Pancreas (tissue), 10 donors: ENCODE measurements at regions not wholly inside any gene's neighbourhood (a gene's known extent, or its start where the extent isn't known, plus 50 kb on each side); places are given as distances from the start of the nearest gene placed in this dataset.
"Not testable (repeated sequence)": the region's sequence is repeated elsewhere in the genome, so short reads cannot be mapped to it uniquely, and the experiment has no call there.

Experiments
- ATAC-seq, 4 donors: fragments of 200-7000 bp; cut with Tn5 transposase; one replicate each; pipeline versions ENCODE4 v1.8.0 to v1.9.1; 2020; ENCODE audit warnings: mild to moderate bottlenecking in 4 of 4, moderate library complexity in 4 of 4
- DNase-seq, 6 donors: peaks; one replicate each; pipeline ENCODE4 v3.0.0-alpha.2; 2020
- FAIRE-seq: peaks from 2 replicates; lab custom pipeline; 2012; peaks lifted over from hg19 to GRCh38; lab: Jason Lieb, UNC
- H3K27ac ChIP-seq, 4 donors: fragments of 200-600 bp; sonication (generic); 1 replicate in 3 of 4; 2 replicates in 1 of 4; pipeline versions ENCODE4 v1.5.0 to v1.8.0; 2020
- H3K27me3 ChIP-seq, 4 donors: fragments of 200-600 bp; one replicate each; pipeline ENCODE4 v1.8.0; 2021
- H3K36me3 ChIP-seq, 3 donors: fragments of 200-600 bp; sonication (generic) in 1 of 3; one replicate each; pipeline versions ENCODE4 v1.5.0 to v1.8.0; 2020 to 2021
- H3K4me1 ChIP-seq, 3 donors: fragments of 200-600 bp; one replicate each; pipeline ENCODE4 v1.8.0; 2021
- H3K4me3 ChIP-seq, 4 donors: fragments of 200-600 bp; sonication (generic) in 2 of 4; one replicate each; pipeline versions ENCODE4 v1.5.0 to v1.8.0; 2020 to 2021
- H3K9me3 ChIP-seq, 4 donors: fragments of 200-600 bp; one replicate each; pipeline ENCODE4 v1.8.0; 2021
- WGBS, 2 donors: extraction: QIAGEN DNeasy Blood & Tissue Kit; methylation state at CpG; one replicate each; pipeline ENCODE4 v1.1.7; 2013; 5-methylcytosine and 5-hydroxymethylcytosine counted together
- intact Hi-C, 3 donors: fragments of 100-400 bp; cut with DNase I; formaldehyde crosslinking; loops; one replicate each; pipeline versions ENCODE4 v1.11.1 to v1.14.2; 2022
- TF ChIP-seq, protein P1 (sequence below), 4 donors: fragments of 200-600 bp; sonication (generic) in 3 of 4; IDR thresholded peaks; one replicate each; pipeline versions ENCODE4 v1.5.0 to v1.8.0; 2021; ENCODE audit warnings: antibody characterized with exemption in 4 of 4
- donor health status: healthy with polysubstance abuse.
- donor health status: DM: no; HTN: no; CAD: no; lungs with moderate emphysema.
- donor health status: DM: no; HTN: no; CAD: no.
- donor health status: control.
- donor health status: control.
- donor health status: Bipolar disorder and iron deficiency.
- donor health status: DM: yes; HTN: yes; CAD: no.
- donor health status: DM: no; HTN: no; CAD: no.
- donor health status: DM: no; HTN: no; CAD: no.
- donor health status: DM: yes; HTN: yes; CAD: no.

DNA sequence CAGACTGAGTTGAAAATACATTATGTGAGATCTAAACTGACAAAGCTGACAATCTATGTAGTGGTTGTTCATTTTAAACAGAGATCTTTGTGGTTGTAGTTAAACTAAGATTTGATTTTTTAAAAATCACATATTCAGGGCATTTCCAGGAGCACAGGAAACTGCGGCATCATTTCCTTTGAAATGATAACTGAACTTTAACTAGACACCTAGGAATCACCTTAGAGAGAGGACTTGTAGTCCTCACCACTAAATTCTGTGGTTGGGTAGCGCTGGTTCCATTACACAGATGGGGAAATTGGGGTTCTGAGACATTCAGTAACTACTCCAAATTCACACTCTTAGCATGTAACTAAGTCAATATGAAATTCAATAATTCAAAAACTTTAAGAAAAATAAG, 96.0 kb upstream of the TRIB2 start:
- WGBS, 2 donors: 96 to 100% methylated on average over 2 of the region's 2 CpGs
- H3K4me3 ChIP-seq: no peak overlapping the region
- FAIRE-seq (no peak), DNase-seq (no peak), ATAC-seq (no peak)
- intact Hi-C loops: no loop called here
- H3K36me3 ChIP-seq: no peaks in the 10 kb centered on the region
- H3K9me3 ChIP-seq: no peaks in the 10 kb centered on the region
- H3K27me3 ChIP-seq: no peaks in the 10 kb centered on the region
- H3K4me1 ChIP-seq: no peaks in the 10 kb centered on the region
- H3K27ac ChIP-seq: no peak overlapping the region
- TF ChIP-seq, protein P1, sequence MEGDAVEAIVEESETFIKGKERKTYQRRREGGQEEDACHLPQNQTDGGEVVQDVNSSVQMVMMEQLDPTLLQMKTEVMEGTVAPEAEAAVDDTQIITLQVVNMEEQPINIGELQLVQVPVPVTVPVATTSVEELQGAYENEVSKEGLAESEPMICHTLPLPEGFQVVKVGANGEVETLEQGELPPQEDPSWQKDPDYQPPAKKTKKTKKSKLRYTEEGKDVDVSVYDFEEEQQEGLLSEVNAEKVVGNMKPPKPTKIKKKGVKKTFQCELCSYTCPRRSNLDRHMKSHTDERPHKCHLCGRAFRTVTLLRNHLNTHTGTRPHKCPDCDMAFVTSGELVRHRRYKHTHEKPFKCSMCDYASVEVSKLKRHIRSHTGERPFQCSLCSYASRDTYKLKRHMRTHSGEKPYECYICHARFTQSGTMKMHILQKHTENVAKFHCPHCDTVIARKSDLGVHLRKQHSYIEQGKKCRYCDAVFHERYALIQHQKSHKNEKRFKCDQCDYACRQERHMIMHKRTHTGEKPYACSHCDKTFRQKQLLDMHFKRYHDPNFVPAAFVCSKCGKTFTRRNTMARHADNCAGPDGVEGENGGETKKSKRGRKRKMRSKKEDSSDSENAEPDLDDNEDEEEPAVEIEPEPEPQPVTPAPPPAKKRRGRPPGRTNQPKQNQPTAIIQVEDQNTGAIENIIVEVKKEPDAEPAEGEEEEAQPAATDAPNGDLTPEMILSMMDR (IDR thresholded peaks at IDR 0.05): no peak

DNA sequence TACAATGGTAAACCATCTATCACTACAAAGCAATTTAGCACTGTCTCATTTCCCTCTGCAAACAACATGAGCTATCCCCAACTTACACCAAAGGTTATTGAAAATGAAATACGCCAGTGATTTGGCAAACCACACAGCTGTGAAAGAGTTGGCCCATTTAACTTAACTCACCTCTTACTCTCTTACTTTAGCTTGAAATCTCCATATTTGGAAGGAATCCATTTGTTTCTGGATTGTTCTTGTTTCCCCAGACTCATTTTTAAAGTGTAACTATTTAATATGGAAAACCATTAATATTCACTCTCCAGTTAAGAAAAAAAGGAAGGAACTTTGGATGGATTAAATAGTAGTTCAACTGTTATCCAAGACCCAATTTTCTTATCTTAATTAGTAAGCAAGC, 93.7 kb upstream of the TRIB2 start:
- H3K4me1 ChIP-seq: no peaks in the 10 kb centered on the region
- 73 to 77% methylated on average over 1 of the region's 1 CpG for WGBS, 2 donors
- no peaks in the 10 kb centered on the region for H3K9me3 ChIP-seq
- FAIRE-seq: no peak
- no peak overlapping the region for H3K27ac ChIP-seq
- TF ChIP-seq, protein P1 (IDR thresholded peaks at IDR 0.05): no peak
- H3K4me3 ChIP-seq: no peak overlapping the region
- no peaks in the 10 kb centered on the region for H3K27me3 ChIP-seq
- H3K36me3 ChIP-seq: no peaks in the 10 kb centered on the region
- DNase-seq: no peak
- ATAC-seq: no peak
- intact Hi-C loops: no loop called here

DNA sequence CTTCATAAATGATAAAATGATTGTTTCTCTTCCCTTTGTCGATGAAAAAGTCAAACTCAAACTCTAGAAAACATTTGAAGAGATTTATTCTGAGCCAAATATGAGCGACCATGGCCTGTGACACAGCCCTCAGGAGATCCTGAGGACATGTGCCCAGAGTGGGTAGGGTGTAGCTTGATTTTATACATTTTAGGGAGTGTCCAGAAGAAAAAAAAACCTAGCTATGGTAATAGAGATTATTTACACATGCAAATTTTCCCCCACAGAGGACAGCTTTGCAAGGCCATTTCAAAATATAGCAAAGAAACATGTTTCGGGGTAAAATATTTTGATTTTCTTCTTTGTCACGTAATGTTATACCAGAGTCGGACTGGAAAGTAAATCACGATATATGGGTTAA, 92.4 kb upstream of the TRIB2 start:
- ATAC-seq (no peak), FAIRE-seq (no peak), DNase-seq (no peak)
- TF ChIP-seq, protein P1 (IDR thresholded peaks at IDR 0.05): no peak
- Histone ChIP-seq H3K27me3 (no peaks in the 10 kb centered on the region), H3K27ac (no peak overlapping the region), H3K4me3 (no peak overlapping the region), H3K9me3 (no peaks in the 10 kb centered on the region), H3K4me1 (no peaks in the 10 kb centered on the region), H3K36me3 (no peaks in the 10 kb centered on the region)
- intact Hi-C loops: no loop called here
- 87 to 94% methylated on average over 6 of the region's 6 CpGs for WGBS, 2 donors

DNA sequence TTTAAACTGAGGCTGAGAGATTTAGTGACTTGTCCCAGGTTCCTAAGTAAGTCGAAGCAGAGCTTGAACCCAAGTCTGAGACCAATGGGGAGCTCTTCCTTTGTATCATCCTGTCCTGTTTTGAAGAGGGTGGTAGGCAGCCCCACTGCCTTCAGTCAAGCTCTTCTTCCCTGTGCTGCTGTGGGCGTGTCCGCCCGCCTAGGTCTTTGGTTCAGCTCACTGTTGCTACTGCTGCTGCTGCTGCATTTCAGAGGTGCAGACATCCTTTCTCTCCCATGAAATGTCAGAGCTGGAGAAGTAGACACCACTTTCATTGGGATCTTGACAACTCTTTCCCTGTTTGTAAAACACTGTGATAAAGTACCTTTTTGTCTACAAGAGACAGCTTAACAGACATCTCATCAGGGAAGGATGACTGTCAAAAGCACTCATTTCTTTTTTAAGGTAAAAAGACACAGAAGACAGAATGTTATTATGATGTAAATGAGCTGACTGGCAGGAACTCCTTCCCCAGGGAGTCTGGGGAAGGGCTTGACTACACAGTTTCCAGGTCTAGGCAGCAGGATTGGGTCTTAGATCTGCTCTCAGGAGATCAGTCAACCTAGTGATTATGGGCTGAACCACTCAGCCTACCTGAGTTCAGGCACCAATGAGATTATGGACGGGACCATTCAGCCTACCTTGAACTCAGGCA, 91.7 kb upstream of the TRIB2 start:
- 82 to 88% methylated on average over 5 of the region's 5 CpGs for WGBS, 2 donors
- no peak for ATAC-seq

DNA sequence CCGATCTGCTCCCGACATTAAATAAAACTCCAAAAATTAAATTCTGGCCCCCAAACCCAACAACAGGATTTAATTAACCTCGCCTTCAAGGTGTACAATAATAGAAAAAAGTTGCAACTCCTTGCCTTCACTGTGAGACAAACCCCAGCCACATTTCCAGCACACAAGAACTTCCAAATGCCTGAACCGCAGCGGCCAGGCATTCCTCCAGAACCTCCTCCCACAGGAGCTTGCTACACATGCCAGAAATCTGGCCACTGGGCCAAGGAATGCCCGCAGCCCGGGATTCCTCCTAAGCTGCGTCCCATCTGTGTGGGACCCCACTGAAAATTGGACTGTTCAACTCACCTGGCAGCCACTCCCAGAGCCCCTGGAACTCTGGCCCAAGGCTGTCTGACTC, 88.2 kb upstream of the TRIB2 start:
- H3K27ac ChIP-seq, ATAC-seq, FAIRE-seq, H3K36me3 ChIP-seq, H3K27me3 ChIP-seq, H3K9me3 ChIP-seq, DNase-seq, H3K4me1 ChIP-seq, intact Hi-C loops, H3K4me3 ChIP-seq: not testable (repeated sequence)
- WGBS, 2 donors: 87 to 92% methylated on average over 8 of the region's 8 CpGs

More for the DNA sequence above, 91.7 kb upstream of the TRIB2 start:
- Histone ChIP-seq H3K27me3 (no peaks in the 10 kb centered on the region), H3K27ac (no peak overlapping the region), H3K36me3 (no peaks in the 10 kb centered on the region), H3K4me1 (no peaks in the 10 kb centered on the region), H3K9me3 (no peaks in the 10 kb centered on the region), H3K4me3 (no peak overlapping the region)
- DNase-seq (no peak), FAIRE-seq (no peak)
- TF ChIP-seq, protein P1 (IDR thresholded peaks at IDR 0.05): no peak
- intact Hi-C loops: no loop called here
